Breast epithelium (tissue), 3 donors: ENCODE measurements at regions not wholly inside any gene's neighbourhood (a gene's known extent, or its start where the extent isn't known, plus 50 kb on each side); places are given as distances from the start of the nearest gene placed in this dataset.

Source experiments
- POLR2A ChIP-seq: fragments of 450-650 bp; IDR thresholded peaks from one replicate; pipeline ENCODE4 v1.6.1; 2016; ENCODE audit warnings: antibody characterized with exemption, mild to moderate bottlenecking, moderate library complexity
- POLR2AphosphoS5 ChIP-seq, 3 donors: sonication (generic); formaldehyde crosslinking; IDR thresholded peaks; one replicate each; pipeline ENCODE4 v1.6.1; 2017; ENCODE audit warnings: antibody characterized with exemption in 3 of 3
- TF ChIP-seq, protein P1 (sequence below), 3 donors: fragments of 450-650 bp; IDR thresholded peaks; one replicate each; pipeline ENCODE4 v1.5.1; 2016 to 2017; ENCODE audit warnings: antibody characterized with exemption in 3 of 3, mild to moderate bottlenecking in 3 of 3, moderate library complexity in 3 of 3

DNA sequence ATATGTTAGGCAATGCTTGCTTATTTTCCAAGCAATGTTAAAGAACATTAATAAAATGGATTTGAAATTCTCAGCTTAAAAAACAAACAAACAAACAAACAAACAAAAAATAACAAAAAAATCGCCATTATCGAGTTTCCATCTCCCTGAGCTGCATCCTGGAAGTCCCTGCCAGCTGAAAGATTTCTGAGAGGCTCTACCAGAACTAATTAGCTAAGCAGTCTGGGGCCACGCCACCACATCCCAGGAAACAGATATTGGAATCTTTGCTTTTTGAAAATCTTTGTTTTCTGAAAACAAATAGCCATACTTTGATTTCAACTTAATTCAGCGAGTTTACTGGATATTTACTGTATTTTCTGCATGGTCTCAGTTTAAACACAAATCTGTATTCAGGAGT is 143.6 kb downstream of the LSMEM1 start:
- TF ChIP-seq, protein P1, sequence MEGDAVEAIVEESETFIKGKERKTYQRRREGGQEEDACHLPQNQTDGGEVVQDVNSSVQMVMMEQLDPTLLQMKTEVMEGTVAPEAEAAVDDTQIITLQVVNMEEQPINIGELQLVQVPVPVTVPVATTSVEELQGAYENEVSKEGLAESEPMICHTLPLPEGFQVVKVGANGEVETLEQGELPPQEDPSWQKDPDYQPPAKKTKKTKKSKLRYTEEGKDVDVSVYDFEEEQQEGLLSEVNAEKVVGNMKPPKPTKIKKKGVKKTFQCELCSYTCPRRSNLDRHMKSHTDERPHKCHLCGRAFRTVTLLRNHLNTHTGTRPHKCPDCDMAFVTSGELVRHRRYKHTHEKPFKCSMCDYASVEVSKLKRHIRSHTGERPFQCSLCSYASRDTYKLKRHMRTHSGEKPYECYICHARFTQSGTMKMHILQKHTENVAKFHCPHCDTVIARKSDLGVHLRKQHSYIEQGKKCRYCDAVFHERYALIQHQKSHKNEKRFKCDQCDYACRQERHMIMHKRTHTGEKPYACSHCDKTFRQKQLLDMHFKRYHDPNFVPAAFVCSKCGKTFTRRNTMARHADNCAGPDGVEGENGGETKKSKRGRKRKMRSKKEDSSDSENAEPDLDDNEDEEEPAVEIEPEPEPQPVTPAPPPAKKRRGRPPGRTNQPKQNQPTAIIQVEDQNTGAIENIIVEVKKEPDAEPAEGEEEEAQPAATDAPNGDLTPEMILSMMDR (IDR thresholded peaks at IDR 0.05): no peak
- TF ChIP-seq POLR2A: no peak
- no peak for TF ChIP-seq POLR2AphosphoS5 (IDR thresholded peaks at IDR 0.05)
